22Rv1 (cell line): ENCODE measurements at regions not wholly inside any gene's neighbourhood (a gene's known extent, or its start where the extent isn't known, plus 50 kb on each side); places are given as distances from the start of the nearest gene placed in this dataset.

Source experiments
- ZFX ChIP-seq: fragments of 450-650 bp; IDR thresholded peaks from 2 replicates; pipeline ENCODE4 v1.6.1; 2017; ENCODE audit warnings: antibody characterized with exemption, borderline replicate concordance
- TF ChIP-seq, protein P1 (sequence below): fragments of 450-650 bp; IDR thresholded peaks from 2 replicates; pipeline ENCODE4 v1.5.1; 2017; ENCODE audit warnings: mild to moderate bottlenecking

DNA sequence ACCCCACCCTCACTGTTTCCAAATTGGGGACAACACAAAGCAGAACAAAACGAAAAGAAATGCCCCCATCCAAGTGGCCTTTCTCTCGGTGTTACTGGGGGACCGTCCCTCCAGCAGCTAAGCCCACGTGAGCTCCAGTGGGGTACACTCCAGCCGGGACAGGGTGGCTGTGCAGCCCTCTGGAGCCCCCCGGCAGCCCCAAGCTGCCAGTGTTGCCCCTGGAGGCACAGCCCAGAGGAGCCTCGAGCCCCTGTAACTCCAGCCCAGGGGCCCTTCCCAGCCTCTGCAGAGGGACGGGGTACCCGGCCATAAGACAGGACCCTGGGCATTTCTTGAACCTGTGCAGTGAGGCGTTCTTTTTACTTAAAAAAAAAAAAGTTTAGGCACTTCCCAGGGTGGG, 124.5 kb upstream of the KCTD7 start:
- TF ChIP-seq, protein P1, sequence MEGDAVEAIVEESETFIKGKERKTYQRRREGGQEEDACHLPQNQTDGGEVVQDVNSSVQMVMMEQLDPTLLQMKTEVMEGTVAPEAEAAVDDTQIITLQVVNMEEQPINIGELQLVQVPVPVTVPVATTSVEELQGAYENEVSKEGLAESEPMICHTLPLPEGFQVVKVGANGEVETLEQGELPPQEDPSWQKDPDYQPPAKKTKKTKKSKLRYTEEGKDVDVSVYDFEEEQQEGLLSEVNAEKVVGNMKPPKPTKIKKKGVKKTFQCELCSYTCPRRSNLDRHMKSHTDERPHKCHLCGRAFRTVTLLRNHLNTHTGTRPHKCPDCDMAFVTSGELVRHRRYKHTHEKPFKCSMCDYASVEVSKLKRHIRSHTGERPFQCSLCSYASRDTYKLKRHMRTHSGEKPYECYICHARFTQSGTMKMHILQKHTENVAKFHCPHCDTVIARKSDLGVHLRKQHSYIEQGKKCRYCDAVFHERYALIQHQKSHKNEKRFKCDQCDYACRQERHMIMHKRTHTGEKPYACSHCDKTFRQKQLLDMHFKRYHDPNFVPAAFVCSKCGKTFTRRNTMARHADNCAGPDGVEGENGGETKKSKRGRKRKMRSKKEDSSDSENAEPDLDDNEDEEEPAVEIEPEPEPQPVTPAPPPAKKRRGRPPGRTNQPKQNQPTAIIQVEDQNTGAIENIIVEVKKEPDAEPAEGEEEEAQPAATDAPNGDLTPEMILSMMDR: no peak
- no peak for TF ChIP-seq ZFX
